ENCODE measurements at regions not wholly inside any gene's neighbourhood (a gene's known extent, or its start where the extent isn't known, plus 50 kb on each side); places are given as distances from the start of the nearest gene placed in this dataset.
"Not testable (repeated sequence)": the region's sequence is repeated elsewhere in the genome, so short reads cannot be mapped to it uniquely, and the experiment has no call there.

GRCh38 chr11:115608976-115609375 lies 104.8 kb upstream of the CADM1 start:
- no peak for DNase-seq

- DNase-seq = no peak
Measured at GRCh38 chr11:115607621-115608221, 103.5 kb upstream of the CADM1 start.

GRCh38 chr11:115606498-115607220 lies 102.4 kb upstream of the CADM1 start:
- DNase-seq = no peak

GRCh38 chr11:115605871-115606497 lies 101.8 kb upstream of the CADM1 start:
- no peak for DNase-seq

- not testable (repeated sequence) for DNase-seq
Measured at GRCh38 chr11:115605397-115605796, 101.2 kb upstream of the CADM1 start.

- no peak for DNase-seq
Measured at GRCh38 chr11:115599125-115599524, 94.9 kb upstream of the CADM1 start.

GRCh38 chr11:115598257-115598901 lies 94.2 kb upstream of the CADM1 start:
- no peak for DNase-seq

- DNase-seq = no peak
Measured at GRCh38 chr11:115591380-115591779, 87.2 kb upstream of the CADM1 start.

GRCh38 chr11:115590254-115590653 lies 86.0 kb upstream of the CADM1 start:
- DNase-seq = no peak

GRCh38 chr11:115587718-115588342 lies 83.6 kb upstream of the CADM1 start:
- DNase-seq = no peak

- DNase-seq = no peak
Measured at GRCh38 chr11:115585361-115586024, 81.3 kb upstream of the CADM1 start.

GRCh38 chr11:115581871-115582639 lies 77.8 kb upstream of the CADM1 start:
- DNase-seq = no peak

- no peak for DNase-seq
Measured at GRCh38 chr11:115580927-115581680, 76.9 kb upstream of the CADM1 start.

- DNase-seq = no peak
Measured at GRCh38 chr11:115580416-115580815, 76.2 kb upstream of the CADM1 start.

GRCh38 chr11:115579181-115579825 lies 75.1 kb upstream of the CADM1 start:
- DNase-seq = no peak

- no peak for DNase-seq
Measured at GRCh38 chr11:115578275-115578674, 74.1 kb upstream of the CADM1 start.

GRCh38 chr11:115577701-115578100 lies 73.5 kb upstream of the CADM1 start:
- no peak for DNase-seq

GRCh38 chr11:115576606-115577380 lies 72.6 kb upstream of the CADM1 start:
- no peak for DNase-seq

GRCh38 chr11:115572551-115572950 lies 68.3 kb upstream of the CADM1 start:
- DNase-seq = no peak

All from inflammatory macrophage treated with lipopolysaccharide for 4 hours (primary cell).